Ectodermal cell (in vitro differentiated cells): ENCODE measurements at regions not wholly inside any gene's neighbourhood (a gene's known extent, or its start where the extent isn't known, plus 50 kb on each side); places are given as distances from the start of the nearest gene placed in this dataset.
"Not testable (repeated sequence)": the region's sequence is repeated elsewhere in the genome, so short reads cannot be mapped to it uniquely, and the experiment has no call there.

Experiments
- H3K27ac ChIP-seq: 2 replicates; pipeline ENCODE4 v1.7.0; 2013; ENCODE audit warnings: mild to moderate bottlenecking, low read depth, low read length; ENCODE audit not compliant: insufficient read depth, poor library complexity, severe bottlenecking
- H3K27me3 ChIP-seq: 2 replicates; pipeline ENCODE4 v1.7.0; 2013; ENCODE audit warnings: mild to moderate bottlenecking, low read length; ENCODE audit not compliant: insufficient read depth, control insufficient read depth, poor library complexity, severe bottlenecking
- H3K36me3 ChIP-seq: one replicate; pipeline ENCODE4 v1.7.0; 2013; ENCODE audit warnings: low read length; ENCODE audit not compliant: control insufficient read depth, insufficient read depth
- H3K4me1 ChIP-seq: one replicate; pipeline ENCODE4 v1.7.0; 2013; ENCODE audit warnings: low read length; ENCODE audit not compliant: control insufficient read depth, insufficient read depth
- H3K4me3 ChIP-seq: 2 replicates; pipeline ENCODE4 v1.7.0; 2013; ENCODE audit warnings: low read depth, low read length, control low read depth; ENCODE audit not compliant: insufficient read depth
- H3K9me3 ChIP-seq: 2 replicates; pipeline ENCODE4 v1.7.0; 2013; ENCODE audit warnings: mild to moderate bottlenecking, low read length, moderate library complexity; ENCODE audit not compliant: control insufficient read depth
- WGBS, 2 experiments: methylation state at CpG; one replicate each; pipeline ENCODE4 v1.1.7; 2013; ENCODE audit warnings: missing lambda C conversion rate in 2 of 2; 5-methylcytosine and 5-hydroxymethylcytosine counted together

- no peak overlapping the region for H3K27ac ChIP-seq
- H3K4me3 ChIP-seq = no peak overlapping the region
Observed at GRCh38 chr6:82467338-82467737, 103.7 kb downstream of the TPBG start.

GRCh38 chr6:82470123-82470522, 106.5 kb downstream of the TPBG start:
- 93 to 95% methylated on average over 8 of the region's 8 CpGs for WGBS, 2 experiments
- not testable (repeated sequence) for H3K9me3 ChIP-seq, H3K36me3 ChIP-seq

More at GRCh38 chr6:82467338-82467737, 103.7 kb downstream of the TPBG start:
- no peaks in the 10 kb centered on the region for H3K9me3 ChIP-seq
- H3K27me3 ChIP-seq = no peaks in the 10 kb centered on the region
- peaks cover 7% of the 10 kb centered on the region for H3K36me3 ChIP-seq
- no peaks in the 10 kb centered on the region for H3K4me1 ChIP-seq

GRCh38 chr6:82475106-82475505, 111.5 kb downstream of the TPBG start:
- WGBS, 2 experiments = 96% methylated on average over 5 of the region's 5 CpGs; no CpG with 5 or more reads in 1 of the 2 experiments
- H3K27me3 ChIP-seq = not testable (repeated sequence)

More at GRCh38 chr6:82470123-82470522, 106.5 kb downstream of the TPBG start:
- H3K27me3 ChIP-seq, H3K4me1 ChIP-seq, H3K4me3 ChIP-seq, H3K27ac ChIP-seq: not testable (repeated sequence)

GRCh38 chr6:82484001-82484400, 120.4 kb downstream of the TPBG start:
- Histone ChIP-seq H3K27me3 (no peaks in the 10 kb centered on the region), H3K4me3 (no peak overlapping the region), H3K36me3 (no peaks in the 10 kb centered on the region), H3K4me1 (no peaks in the 10 kb centered on the region), H3K9me3 (peaks cover 7% of the 10 kb centered on the region), H3K27ac (no peak overlapping the region)
- 92 to 95% methylated on average over 3 of the region's 3 CpGs for WGBS, 2 experiments

More at GRCh38 chr6:82475106-82475505, 111.5 kb downstream of the TPBG start:
- H3K9me3 ChIP-seq, H3K36me3 ChIP-seq, H3K4me3 ChIP-seq, H3K27ac ChIP-seq, H3K4me1 ChIP-seq: not testable (repeated sequence)

GRCh38 chr6:82484737-82485626, 121.4 kb downstream of the TPBG start:
- no peak overlapping the region for H3K4me3 ChIP-seq
- H3K27ac ChIP-seq = no peak overlapping the region
- no peaks in the 10 kb centered on the region for H3K27me3 ChIP-seq
- H3K4me1 ChIP-seq = no peaks in the 10 kb centered on the region
- WGBS, 2 experiments = 73 to 76% methylated on average over 9 of the region's 9 CpGs
- peaks cover 7% of the 10 kb centered on the region for H3K9me3 ChIP-seq
- H3K36me3 ChIP-seq = peaks cover 4% of the 10 kb centered on the region

- Histone ChIP-seq H3K36me3 (peaks cover 7% of the 10 kb centered on the region), H3K27me3 (no peaks in the 10 kb centered on the region), H3K27ac (no peak overlapping the region), H3K9me3 (peaks cover 7% of the 10 kb centered on the region), H3K4me3 (no peak overlapping the region), H3K4me1 (no peaks in the 10 kb centered on the region)
- 86 to 97% methylated on average over 2 of the region's 2 CpGs for WGBS, 2 experiments
Observed at GRCh38 chr6:82487895-82488294, 124.3 kb downstream of the TPBG start.

GRCh38 chr6:82488403-82488802, 124.8 kb downstream of the TPBG start:
- Histone ChIP-seq H3K4me1 (no peaks in the 10 kb centered on the region), H3K9me3 (peaks cover 7% of the 10 kb centered on the region), H3K4me3 (no peak overlapping the region), H3K36me3 (peaks cover 7% of the 10 kb centered on the region), H3K27me3 (no peaks in the 10 kb centered on the region), H3K27ac (no peak overlapping the region)
- 88 to 100% methylated on average over 1 of the region's 1 CpG for WGBS, 2 experiments

- H3K27ac ChIP-seq = no peak overlapping the region
- peaks cover 7% of the 10 kb centered on the region for H3K36me3 ChIP-seq
- no peak overlapping the region for H3K4me3 ChIP-seq
- peaks cover 2% of the 10 kb centered on the region for H3K9me3 ChIP-seq
- WGBS, 2 experiments = 76 to 92% methylated on average over 1 to 2 of the region's 2 CpGs
- H3K27me3 ChIP-seq = no peaks in the 10 kb centered on the region
- H3K4me1 ChIP-seq = no peaks in the 10 kb centered on the region
Observed at GRCh38 chr6:82492134-82492533, 128.5 kb downstream of the TPBG start.

- no peaks in the 10 kb centered on the region for H3K4me1 ChIP-seq
- 82 to 84% methylated on average over 1 of the region's 1 CpG for WGBS, 2 experiments
- H3K9me3 ChIP-seq = peaks cover 2% of the 10 kb centered on the region
- H3K27me3 ChIP-seq = no peaks in the 10 kb centered on the region
- H3K27ac ChIP-seq = no peak overlapping the region
- H3K4me3 ChIP-seq = no peak overlapping the region
- peaks cover 7% of the 10 kb centered on the region for H3K36me3 ChIP-seq
Observed at GRCh38 chr6:82493467-82493866, 129.8 kb downstream of the TPBG start.

- Histone ChIP-seq H3K27me3 (no peaks in the 10 kb centered on the region), H3K4me1 (no peaks in the 10 kb centered on the region), H3K4me3 (no peak overlapping the region), H3K27ac (no peak overlapping the region), H3K9me3 (no peaks in the 10 kb centered on the region), H3K36me3 (peaks cover 7% of the 10 kb centered on the region)
Observed at GRCh38 chr6:82494367-82494766, 130.8 kb downstream of the TPBG start.
